Right atrium auricular region (tissue), 2 donors: ENCODE measurements at regions not wholly inside any gene's neighbourhood (a gene's known extent, or its start where the extent isn't known, plus 50 kb on each side); places are given as distances from the start of the nearest gene placed in this dataset.

Experiments
- DNase-seq: peaks from one replicate; pipeline ENCODE4 v3.0.0-alpha.2; 2019; ENCODE audit warnings: low spot score
- H3K27ac ChIP-seq, 2 donors: fragments of 200-600 bp; sonication (generic); 1 replicate in 1 of 2; 2 replicates in 1 of 2; pipeline ENCODE4 v1.5.1; 2016 to 2019
- H3K27me3 ChIP-seq, 2 donors: fragments of 200-600 bp; sonication (generic); one replicate each; pipeline versions ENCODE4 v1.5.1 to v1.6.0; 2017 to 2019
- H3K36me3 ChIP-seq: fragments of 200-600 bp; sonication (generic); one replicate; pipeline ENCODE4 v1.5.1; 2016
- H3K4me1 ChIP-seq, 2 donors: fragments of 200-600 bp; sonication (generic); one replicate each; pipeline versions ENCODE4 v1.5.1 to v1.6.0; 2017 to 2019
- H3K4me3 ChIP-seq, 2 donors: fragments of 200-600 bp; sonication (generic); 1 replicate in 1 of 2; 2 replicates in 1 of 2; pipeline ENCODE4 v1.5.1; 2017 to 2019; ENCODE audit warnings: mild to moderate bottlenecking in 1 of 2, moderate library complexity in 1 of 2
- H3K9me3 ChIP-seq, 2 donors: fragments of 200-600 bp; sonication (generic); one replicate each; pipeline ENCODE4 v1.5.1; 2019
- CTCF ChIP-seq, 2 donors: fragments of 200-600 bp; sonication (generic); IDR thresholded peaks; one replicate each; pipeline ENCODE4 v1.5.1; 2019; ENCODE audit warnings: antibody characterized with exemption in 2 of 2

GRCh38 chr6:147131532-147132128 is 72.6 kb upstream of the STXBP5 start:
- Histone ChIP-seq H3K27me3 (no peaks in the 10 kb centered on the region), H3K9me3 (no peaks in the 10 kb centered on the region), H3K27ac (no peak overlapping the region), H3K4me3 (no peak overlapping the region), H3K36me3 (no peaks in the 10 kb centered on the region), H3K4me1 (no peaks in the 10 kb centered on the region)
- TF ChIP-seq CTCF (IDR thresholded peaks at IDR 0.05), result no peak
- DNase-seq, result no peak

GRCh38 chr6:147132889-147133288 is 71.3 kb upstream of the STXBP5 start:
- H3K4me1 ChIP-seq, result no peaks in the 10 kb centered on the region
- no peak for DNase-seq
- no peak overlapping the region for H3K27ac ChIP-seq
- no peaks in the 10 kb centered on the region for H3K36me3 ChIP-seq
- no peak overlapping the region for H3K4me3 ChIP-seq
- no peaks in the 10 kb centered on the region for H3K9me3 ChIP-seq
- no peak for TF ChIP-seq CTCF (IDR thresholded peaks at IDR 0.05)
- H3K27me3 ChIP-seq, result no peaks in the 10 kb centered on the region

- Histone ChIP-seq H3K4me1 (no peaks in the 10 kb centered on the region), H3K9me3 (no peaks in the 10 kb centered on the region), H3K4me3 (no peak overlapping the region), H3K27me3 (no peaks in the 10 kb centered on the region), H3K36me3 (no peaks in the 10 kb centered on the region), H3K27ac (no peak overlapping the region)
- no peak for DNase-seq
- no peak for TF ChIP-seq CTCF (IDR thresholded peaks at IDR 0.05)
Measured at GRCh38 chr6:147133669-147134068, 70.5 kb upstream of the STXBP5 start.

- no peak for TF ChIP-seq CTCF (IDR thresholded peaks at IDR 0.05)
- no peak for DNase-seq
- Histone ChIP-seq H3K4me1 (no peaks in the 10 kb centered on the region), H3K9me3 (no peaks in the 10 kb centered on the region), H3K27me3 (no peaks in the 10 kb centered on the region), H3K4me3 (no peak overlapping the region), H3K36me3 (no peaks in the 10 kb centered on the region), H3K27ac (no peak overlapping the region)
Measured at GRCh38 chr6:147135211-147135681, 69.0 kb upstream of the STXBP5 start.

- no peaks in the 10 kb centered on the region for H3K27me3 ChIP-seq
- H3K36me3 ChIP-seq, result no peaks in the 10 kb centered on the region
- H3K9me3 ChIP-seq, result no peaks in the 10 kb centered on the region
- H3K4me3 ChIP-seq, result no peak overlapping the region
- no peak overlapping the region for H3K27ac ChIP-seq
- no peaks in the 10 kb centered on the region for H3K4me1 ChIP-seq
- no peak for DNase-seq
- no peak for TF ChIP-seq CTCF (IDR thresholded peaks at IDR 0.05)
Measured at GRCh38 chr6:147136057-147136456, 68.2 kb upstream of the STXBP5 start.

- Histone ChIP-seq H3K4me3 (no peak overlapping the region), H3K9me3 (no peaks in the 10 kb centered on the region), H3K36me3 (no peaks in the 10 kb centered on the region), H3K27me3 (no peaks in the 10 kb centered on the region), H3K27ac (no peak overlapping the region), H3K4me1 (no peaks in the 10 kb centered on the region)
- TF ChIP-seq CTCF (IDR thresholded peaks at IDR 0.05), result no peak
- no peak for DNase-seq
Measured at GRCh38 chr6:147137986-147138385, 66.2 kb upstream of the STXBP5 start.
